Vagina (tissue), 2 donors: ENCODE measurements at regions not wholly inside any gene's neighbourhood (a gene's known extent, or its start where the extent isn't known, plus 50 kb on each side); places are given as distances from the start of the nearest gene placed in this dataset.

Experiments
- CTCF ChIP-seq, 3 experiments: fragments of 450-650 bp in 2 of 3; fragments of 200-600 bp in 1 of 3; sonication (generic) in 1 of 3; IDR thresholded peaks; one replicate each; pipeline ENCODE4 v1.5.1; 2017 to 2019; ENCODE audit warnings: antibody characterized with exemption in 3 of 3, mild to moderate bottlenecking in 2 of 3, moderate library complexity in 2 of 3
- POLR2AphosphoS5 ChIP-seq, 2 donors: sonication (generic); formaldehyde crosslinking; IDR thresholded peaks; one replicate each; pipeline ENCODE4 v1.9.0; 2017; ENCODE audit warnings: antibody characterized with exemption in 2 of 2, mild to moderate bottlenecking in 2 of 2, low read depth in 1 of 2; ENCODE audit not compliant: insufficient read depth in 1 of 2

- TF ChIP-seq CTCF (IDR thresholded peaks at IDR 0.05) (no peak), POLR2AphosphoS5 (IDR thresholded peaks at IDR 0.05; ENCODE audit: insufficient read depth in 1 of 2, low read depth in 1 of 2) (no peak)
These were observed 833.5 kb downstream of the ADGRL2 start for GRCh38 chr1:82634266-82634665.
